Ascending aorta (tissue), 2 donors: ENCODE measurements at regions not wholly inside any gene's neighbourhood (a gene's known extent, or its start where the extent isn't known, plus 50 kb on each side); places are given as distances from the start of the nearest gene placed in this dataset.

Experiments used
- DNase-seq, 2 donors: peaks; one replicate each; pipeline ENCODE4 v3.0.0-alpha.2; 2019; ENCODE audit warnings: low spot score in 2 of 2
- H3K27ac ChIP-seq, 2 donors: fragments of 200-600 bp; sonication (generic); one replicate each; pipeline ENCODE4 v1.5.1; 2016 to 2017; ENCODE audit warnings: mild to moderate bottlenecking in 1 of 2
- H3K27me3 ChIP-seq: fragments of 200-600 bp; sonication (generic); one replicate; pipeline ENCODE4 v1.5.1; 2017
- H3K36me3 ChIP-seq, 2 donors: fragments of 200-600 bp; sonication (generic); one replicate each; pipeline ENCODE4 v1.5.1; 2016
- H3K4me1 ChIP-seq, 2 donors: fragments of 200-600 bp; sonication (generic); one replicate each; pipeline ENCODE4 v1.5.1; 2016 to 2017; ENCODE audit warnings: mild to moderate bottlenecking in 1 of 2
- H3K4me3 ChIP-seq, 2 donors: fragments of 200-600 bp; sonication (generic); one replicate each; pipeline ENCODE4 v1.5.1; 2016 to 2017; ENCODE audit warnings: mild to moderate bottlenecking in 1 of 2
- H3K9me3 ChIP-seq, 2 donors: fragments of 200-600 bp; sonication (generic); one replicate each; pipeline ENCODE4 v1.5.1; 2016
- CTCF ChIP-seq, 3 experiments: fragments of 200-600 bp in 2 of 3; fragments of 450-650 bp in 1 of 3; sonication (generic) in 2 of 3; IDR thresholded peaks; one replicate each; pipeline ENCODE4 v1.5.1; 2016 to 2019; ENCODE audit warnings: antibody characterized with exemption in 3 of 3, mild to moderate bottlenecking in 1 of 3, moderate library complexity in 1 of 3
- intact Hi-C: fragments of 100-400 bp; cut with DNase I; formaldehyde crosslinking; loops from one replicate; pipeline ENCODE4 v1.15.1; 2023

GRCh38 chr18:29436459-29436858 lies 1259.5 kb upstream of the CDH2 start:
- no peaks in the 10 kb centered on the region for H3K36me3 ChIP-seq
- no peak for TF ChIP-seq CTCF (IDR thresholded peaks at IDR 0.05)
- no peak for DNase-seq
- no peaks in the 10 kb centered on the region for H3K4me1 ChIP-seq
- intact Hi-C loops = no loop called here
- H3K27me3 ChIP-seq = no peaks in the 10 kb centered on the region
- no peak overlapping the region for H3K4me3 ChIP-seq
- no peaks in the 10 kb centered on the region for H3K9me3 ChIP-seq
- H3K27ac ChIP-seq = no peak overlapping the region

GRCh38 chr18:29434650-29435049 lies 1257.7 kb upstream of the CDH2 start:
- no peak for DNase-seq
- TF ChIP-seq CTCF (IDR thresholded peaks at IDR 0.05) = no peak

GRCh38 chr18:29430416-29430815 lies 1253.5 kb upstream of the CDH2 start:
- Histone ChIP-seq H3K4me1 (no peaks in the 10 kb centered on the region), H3K36me3 (no peaks in the 10 kb centered on the region), H3K27ac (no peak overlapping the region), H3K4me3 (no peak overlapping the region), H3K9me3 (no peaks in the 10 kb centered on the region), H3K27me3 (no peaks in the 10 kb centered on the region)
- intact Hi-C loops = no loop called here
- DNase-seq = no peak
- TF ChIP-seq CTCF (IDR thresholded peaks at IDR 0.05) = no peak

More at GRCh38 chr18:29434650-29435049, 1257.7 kb upstream of the CDH2 start:
- Histone ChIP-seq H3K36me3 (no peaks in the 10 kb centered on the region), H3K4me3 (no peak overlapping the region), H3K27ac (no peak overlapping the region), H3K4me1 (no peaks in the 10 kb centered on the region), H3K27me3 (no peaks in the 10 kb centered on the region), H3K9me3 (no peaks in the 10 kb centered on the region)
- intact Hi-C loops = no loop called here

- no peaks in the 10 kb centered on the region for H3K27me3 ChIP-seq
- H3K27ac ChIP-seq = no peak overlapping the region
- DNase-seq = no peak
- no peaks in the 10 kb centered on the region for H3K9me3 ChIP-seq
- H3K4me1 ChIP-seq = no peaks in the 10 kb centered on the region
- H3K36me3 ChIP-seq = no peaks in the 10 kb centered on the region
- H3K4me3 ChIP-seq = no peak overlapping the region
- intact Hi-C loops = no loop called here
- no peak for TF ChIP-seq CTCF (IDR thresholded peaks at IDR 0.05)
Measured at GRCh38 chr18:29418136-29418535, 1241.2 kb upstream of the CDH2 start.

GRCh38 chr18:29406996-29407395 lies 1230.1 kb upstream of the CDH2 start:
- Histone ChIP-seq H3K27me3 (no peaks in the 10 kb centered on the region), H3K27ac (no peak overlapping the region), H3K4me1 (no peaks in the 10 kb centered on the region), H3K36me3 (no peaks in the 10 kb centered on the region), H3K4me3 (no peak overlapping the region), H3K9me3 (no peaks in the 10 kb centered on the region)
- DNase-seq = no peak
- no peak for TF ChIP-seq CTCF (IDR thresholded peaks at IDR 0.05)
- intact Hi-C loops = no loop called here

- no peak for TF ChIP-seq CTCF (IDR thresholded peaks at IDR 0.05)
- intact Hi-C loops = no loop called here
- H3K4me1 ChIP-seq = no peaks in the 10 kb centered on the region
- H3K27me3 ChIP-seq = no peaks in the 10 kb centered on the region
- no peak overlapping the region for H3K4me3 ChIP-seq
- DNase-seq = no peak
- no peaks in the 10 kb centered on the region for H3K36me3 ChIP-seq
- H3K27ac ChIP-seq = no peak overlapping the region
- no peaks in the 10 kb centered on the region for H3K9me3 ChIP-seq
Measured at GRCh38 chr18:29397536-29397935, 1220.6 kb upstream of the CDH2 start.
